GM12878 (cell line): ENCODE measurements at regions not wholly inside any gene's neighbourhood (a gene's known extent, or its start where the extent isn't known, plus 50 kb on each side); places are given as distances from the start of the nearest gene placed in this dataset.
A peak's percentile ranks its signal among the peaks of the same experiment; 100 is the strongest.

Experiments used
- ATAC-seq: fragments of 200-7000 bp; cut with Tn5 transposase; 3 replicates; pipeline ENCODE4 v1.9.1; 2020; ENCODE audit warnings: mild to moderate bottlenecking, moderate library complexity
- BruUV-seq: library from RNA; stranded (reverse); fragments of 400-500 nt; replicated peaks from 2 replicates; lab custom pipeline; 2021; lab: Mats Ljungman, UMichigan
- CTCF ChIA-PET: fragments of 300-600 bp; sonication (Branson Sonifier 250); formaldehyde crosslinking; extraction: SDS; loops from one replicate; lab custom pipeline; 2021; ENCODE audit warnings: inconsistent platforms; lab: Yijun Ruan, JAX
- POLR2A ChIA-PET: fragments of 350-600 bp; formaldehyde crosslinking; extraction: SDS; loops from one replicate; lab custom pipeline; 2021; ENCODE audit warnings: inconsistent platforms; lab: Charles Lee
- RAD21 ChIA-PET: fragments of 300-600 bp; sonication (Branson Sonifier 250); formaldehyde crosslinking; loops from one replicate; lab custom pipeline; 2023; ENCODE audit warnings: antibody characterized with exemption; ENCODE audit not compliant: unreplicated experiment; lab: Charles Lee
- SMC1A ChIA-PET: fragments of 300-600 bp; sonication (Branson Sonifier 250); formaldehyde crosslinking; loops from one replicate; lab custom pipeline; 2023; ENCODE audit not compliant: unreplicated experiment, uncharacterized antibody; lab: Charles Lee
- DNase-seq: peaks from one replicate; pipeline ENCODE4 v3.0.0-alpha.2; 2011; ENCODE audit warnings: low read depth, low spot score
- FAIRE-seq: peaks from 3 replicates; lab custom pipeline; 2011; peaks lifted over from hg19 to GRCh38; lab: Jason Lieb, UNC
- H2AFZ ChIP-seq: 2 replicates; pipeline ENCODE4 v1.6.0; 2011; ENCODE audit warnings: low read depth, low read length, control low read depth; ENCODE audit not compliant: control insufficient read depth
- H3K27ac ChIP-seq: 2 replicates; pipeline ENCODE4 v1.5.1; 2011; ENCODE audit warnings: control low read depth; ENCODE audit not compliant: control insufficient read depth, insufficient read depth
- H3K27me3 ChIP-seq, 2 experiments: replicated peaks in 1 of 2; 2 replicates each; pipeline versions ENCODE4 v1.6.0 to v1.6.1; 2011; ENCODE audit warnings: low read length in 1 of 2; ENCODE audit not compliant: control insufficient read depth in 2 of 2, insufficient read depth in 2 of 2
- H3K36me3 ChIP-seq, 2 experiments: 2 replicates each; pipeline ENCODE4 v1.5.1; 2011; ENCODE audit warnings: low read length in 1 of 2; ENCODE audit not compliant: control insufficient read depth in 2 of 2, insufficient read depth in 2 of 2
- H3K4me1 ChIP-seq: 2 replicates; pipeline ENCODE4 v1.6.1; 2011; ENCODE audit warnings: mild to moderate bottlenecking, low read length, moderate library complexity, mixed read lengths; ENCODE audit not compliant: control insufficient read depth, insufficient read depth
- H3K4me2 ChIP-seq: 2 replicates; pipeline ENCODE4 v1.6.0; 2011; ENCODE audit warnings: control low read depth; ENCODE audit not compliant: control insufficient read depth, insufficient read depth
- H3K4me3 ChIP-seq: fragments of 200-600 bp; sonication (generic); 2 replicates; pipeline ENCODE4 v1.5.1; 2016
- H3K79me2 ChIP-seq: 2 replicates; pipeline ENCODE4 v1.6.0; 2011; ENCODE audit warnings: low read length; ENCODE audit not compliant: control insufficient read depth, insufficient read depth
- H3K9ac ChIP-seq: 2 replicates; pipeline ENCODE4 v1.8.0; 2011; ENCODE audit warnings: low read length, control low read depth, mixed read lengths; ENCODE audit not compliant: control insufficient read depth, insufficient read depth
- H3K9me3 ChIP-seq: replicated peaks from 3 replicates; pipeline ENCODE4 v1.5.1; 2011; ENCODE audit warnings: mild to moderate bottlenecking, low read length; ENCODE audit not compliant: control insufficient read depth, insufficient read depth
- H4K20me1 ChIP-seq: 2 replicates; pipeline ENCODE4 v1.6.0; 2011; ENCODE audit not compliant: control insufficient read depth, insufficient read depth
- CBFB ChIP-seq: IDR thresholded peaks from 2 replicates; pipeline ENCODE4 v1.6.1; 2016; ENCODE audit warnings: antibody characterized with exemption, low read depth
- CEBPZ ChIP-seq: fragments of 150-350 bp; IDR thresholded peaks from 2 replicates; pipeline ENCODE4 v1.6.1; 2016; ENCODE audit warnings: low read depth, low read length
- FOS ChIP-seq: IDR thresholded peaks from 3 replicates; pipeline ENCODE4 v1.6.1; 2011; ENCODE audit warnings: borderline replicate concordance; ENCODE audit not compliant: insufficient read length; ENCODE audit errors: extremely low read depth
- HDGF ChIP-seq: fragments of 450-650 bp; IDR thresholded peaks from 2 replicates; pipeline ENCODE4 v1.6.1; 2016; ENCODE audit warnings: antibody characterized with exemption
- LARP7 ChIP-seq: fragments of 450-650 bp; IDR thresholded peaks from 2 replicates; pipeline ENCODE4 v1.6.1; 2017; ENCODE audit warnings: mild to moderate bottlenecking
- NFIC ChIP-seq: IDR thresholded peaks from 2 replicates; pipeline ENCODE4 v1.6.1; 2012; ENCODE audit warnings: low read depth, mild to moderate bottlenecking, inconsistent platforms, low read length, moderate library complexity
- SMAD1 ChIP-seq: fragments of 450-650 bp; IDR thresholded peaks from 2 replicates; pipeline ENCODE4 v1.6.1; 2018; ENCODE audit warnings: mild to moderate bottlenecking, low read depth; ENCODE audit not compliant: partially characterized antibody
- SPI1 ChIP-seq: IDR thresholded peaks from 2 replicates; pipeline ENCODE4 v1.6.1; 2011; ENCODE audit warnings: low read depth, mild to moderate bottlenecking, low read length, moderate library complexity, borderline replicate concordance; ENCODE audit not compliant: insufficient read depth
- SREBF2 ChIP-seq: IDR thresholded peaks from 2 replicates; pipeline ENCODE4 v1.6.1; 2012; ENCODE audit warnings: mild to moderate bottlenecking, low read length
- SUZ12 ChIP-seq: fragments of 200-600 bp; sonication (generic); IDR thresholded peaks from one replicate; pipeline ENCODE4 v1.6.1; 2018; ENCODE audit warnings: antibody characterized with exemption, mild to moderate bottlenecking; ENCODE audit not compliant: unreplicated experiment
- WGBS: methylation state at CpG from one replicate; pipeline ENCODE4 v1.1.6; 2016; ENCODE audit warnings: low lambda C conversion rate; ENCODE audit not compliant: insufficient replicate concordance, insufficient coverage; ENCODE audit errors: missing lambda C conversion rate; 5-methylcytosine and 5-hydroxymethylcytosine counted together
- in situ Hi-C: fragments of 300-500 bp; cut with MboI; formaldehyde crosslinking; loops from 9 replicates; pipeline ENCODE4 v1.14.3; 2018; ENCODE audit warnings: mixed read lengths
- intact Hi-C: fragments of 100-400 bp; cut with micrococcal nuclease; formaldehyde crosslinking; loops from one replicate; pipeline ENCODE4 v1.14.2; 2022; ENCODE audit not compliant: unreplicated experiment
- TF ChIP-seq, protein P1 (sequence below): fragments of 450-650 bp; IDR thresholded peaks from 2 replicates; pipeline ENCODE4 v1.6.1; 2017; ENCODE audit warnings: low read depth, mild to moderate bottlenecking, moderate library complexity
- TF ChIP-seq, protein P2 (sequence below): fragments of 450-650 bp; formaldehyde crosslinking; IDR thresholded peaks from 2 replicates; pipeline ENCODE4 v1.4.0; 2020; ENCODE audit warnings: mild to moderate bottlenecking, moderate library complexity
- TF ChIP-seq, protein P3 (sequence below): fragments of 450-650 bp; conservative IDR thresholded peaks from 2 replicates; pipeline ENCODE4 v1.6.1; 2017; ENCODE audit warnings: mild to moderate bottlenecking, moderate library complexity

- TF ChIP-seq, protein P1, sequence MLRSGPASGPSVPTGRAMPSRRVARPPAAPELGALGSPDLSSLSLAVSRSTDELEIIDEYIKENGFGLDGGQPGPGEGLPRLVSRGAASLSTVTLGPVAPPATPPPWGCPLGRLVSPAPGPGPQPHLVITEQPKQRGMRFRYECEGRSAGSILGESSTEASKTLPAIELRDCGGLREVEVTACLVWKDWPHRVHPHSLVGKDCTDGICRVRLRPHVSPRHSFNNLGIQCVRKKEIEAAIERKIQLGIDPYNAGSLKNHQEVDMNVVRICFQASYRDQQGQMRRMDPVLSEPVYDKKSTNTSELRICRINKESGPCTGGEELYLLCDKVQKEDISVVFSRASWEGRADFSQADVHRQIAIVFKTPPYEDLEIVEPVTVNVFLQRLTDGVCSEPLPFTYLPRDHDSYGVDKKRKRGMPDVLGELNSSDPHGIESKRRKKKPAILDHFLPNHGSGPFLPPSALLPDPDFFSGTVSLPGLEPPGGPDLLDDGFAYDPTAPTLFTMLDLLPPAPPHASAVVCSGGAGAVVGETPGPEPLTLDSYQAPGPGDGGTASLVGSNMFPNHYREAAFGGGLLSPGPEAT, result no peak
- TF ChIP-seq, protein P2, sequence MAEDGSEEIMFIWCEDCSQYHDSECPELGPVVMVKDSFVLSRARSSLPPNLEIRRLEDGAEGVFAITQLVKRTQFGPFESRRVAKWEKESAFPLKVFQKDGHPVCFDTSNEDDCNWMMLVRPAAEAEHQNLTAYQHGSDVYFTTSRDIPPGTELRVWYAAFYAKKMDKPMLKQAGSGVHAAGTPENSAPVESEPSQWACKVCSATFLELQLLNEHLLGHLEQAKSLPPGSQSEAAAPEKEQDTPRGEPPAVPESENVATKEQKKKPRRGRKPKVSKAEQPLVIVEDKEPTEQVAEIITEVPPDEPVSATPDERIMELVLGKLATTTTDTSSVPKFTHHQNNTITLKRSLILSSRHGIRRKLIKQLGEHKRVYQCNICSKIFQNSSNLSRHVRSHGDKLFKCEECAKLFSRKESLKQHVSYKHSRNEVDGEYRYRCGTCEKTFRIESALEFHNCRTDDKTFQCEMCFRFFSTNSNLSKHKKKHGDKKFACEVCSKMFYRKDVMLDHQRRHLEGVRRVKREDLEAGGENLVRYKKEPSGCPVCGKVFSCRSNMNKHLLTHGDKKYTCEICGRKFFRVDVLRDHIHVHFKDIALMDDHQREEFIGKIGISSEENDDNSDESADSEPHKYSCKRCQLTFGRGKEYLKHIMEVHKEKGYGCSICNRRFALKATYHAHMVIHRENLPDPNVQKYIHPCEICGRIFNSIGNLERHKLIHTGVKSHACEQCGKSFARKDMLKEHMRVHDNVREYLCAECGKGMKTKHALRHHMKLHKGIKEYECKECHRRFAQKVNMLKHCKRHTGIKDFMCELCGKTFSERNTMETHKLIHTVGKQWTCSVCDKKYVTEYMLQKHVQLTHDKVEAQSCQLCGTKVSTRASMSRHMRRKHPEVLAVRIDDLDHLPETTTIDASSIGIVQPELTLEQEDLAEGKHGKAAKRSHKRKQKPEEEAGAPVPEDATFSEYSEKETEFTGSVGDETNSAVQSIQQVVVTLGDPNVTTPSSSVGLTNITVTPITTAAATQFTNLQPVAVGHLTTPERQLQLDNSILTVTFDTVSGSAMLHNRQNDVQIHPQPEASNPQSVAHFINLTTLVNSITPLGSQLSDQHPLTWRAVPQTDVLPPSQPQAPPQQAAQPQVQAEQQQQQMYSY, result no peak
- TF ChIP-seq LARP7 (no peak), FOS (no peak)
Observed at GRCh38 chr3:94195381-94195780, 132.5 kb downstream of the NSUN3 start (continued).

- no peaks in the 10 kb centered on the region for H3K9me3 ChIP-seq
- H3K27me3 ChIP-seq, result no peaks in the 10 kb centered on the region
- H3K79me2 ChIP-seq, result no peaks in the 10 kb centered on the region
- H4K20me1 ChIP-seq, result no peaks in the 10 kb centered on the region
- H3K4me2 ChIP-seq, result no peak overlapping the region
- no peak for DNase-seq
- H3K4me3 ChIP-seq, result no peak overlapping the region
- ChIA-PET POLR2A (interaction anchor here (1.0 kb wide), 1 partner anchor 143 kb away, joined by 3 read pairs; the partner anchor contains the start of genes DHFR2 and NSUN3), CTCF (no interaction called here), SMC1A (no interaction called here), RAD21 (no interaction called here)
- ATAC-seq, result peak; percentile 42; the same call in 1 of the 3 replicates
- intact Hi-C loops, result no loop called here
- no peak for FAIRE-seq
- 0% methylated on average over 2 of the region's 2 CpGs for WGBS
- BruUV-seq, result no TSS peak
- H2AFZ ChIP-seq, result no peak overlapping the region
- in situ Hi-C loops, result no loop called here
- no peaks in the 10 kb centered on the region for H3K4me1 ChIP-seq
- no peak overlapping the region for H3K9ac ChIP-seq
- H3K27ac ChIP-seq, result no peak overlapping the region
- no peaks in the 10 kb centered on the region for H3K36me3 ChIP-seq
- no peak for TF ChIP-seq SREBF2
- TF ChIP-seq, protein P3, sequence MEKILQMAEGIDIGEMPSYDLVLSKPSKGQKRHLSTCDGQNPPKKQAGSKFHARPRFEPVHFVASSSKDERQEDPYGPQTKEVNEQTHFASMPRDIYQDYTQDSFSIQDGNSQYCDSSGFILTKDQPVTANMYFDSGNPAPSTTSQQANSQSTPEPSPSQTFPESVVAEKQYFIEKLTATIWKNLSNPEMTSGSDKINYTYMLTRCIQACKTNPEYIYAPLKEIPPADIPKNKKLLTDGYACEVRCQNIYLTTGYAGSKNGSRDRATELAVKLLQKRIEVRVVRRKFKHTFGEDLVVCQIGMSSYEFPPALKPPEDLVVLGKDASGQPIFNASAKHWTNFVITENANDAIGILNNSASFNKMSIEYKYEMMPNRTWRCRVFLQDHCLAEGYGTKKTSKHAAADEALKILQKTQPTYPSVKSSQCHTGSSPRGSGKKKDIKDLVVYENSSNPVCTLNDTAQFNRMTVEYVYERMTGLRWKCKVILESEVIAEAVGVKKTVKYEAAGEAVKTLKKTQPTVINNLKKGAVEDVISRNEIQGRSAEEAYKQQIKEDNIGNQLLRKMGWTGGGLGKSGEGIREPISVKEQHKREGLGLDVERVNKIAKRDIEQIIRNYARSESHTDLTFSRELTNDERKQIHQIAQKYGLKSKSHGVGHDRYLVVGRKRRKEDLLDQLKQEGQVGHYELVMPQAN, result no peak
- no peak for TF ChIP-seq CEBPZ
- TF ChIP-seq SUZ12, result no peak
- no peak for TF ChIP-seq HDGF
- no peak for TF ChIP-seq SPI1
- TF ChIP-seq CBFB, result no peak
- TF ChIP-seq SMAD1, result no peak
- no peak for TF ChIP-seq NFIC
Observed at GRCh38 chr3:94206291-94206690, 143.4 kb downstream of the NSUN3 start.
